Prostate gland (tissue), 2 donors: ENCODE measurements at regions not wholly inside any gene's neighbourhood (a gene's known extent, or its start where the extent isn't known, plus 50 kb on each side); places are given as distances from the start of the nearest gene placed in this dataset.

Experiments
- CTCF ChIP-seq, 4 experiments: fragments of 200-600 bp in 2 of 4; fragments of 450-650 bp in 2 of 4; sonication (generic) in 2 of 4; IDR thresholded peaks; 1 replicate in 3 of 4; 2 replicates in 1 of 4; pipeline ENCODE4 v1.5.1; 2016 to 2019; ENCODE audit warnings: antibody characterized with exemption in 4 of 4, mild to moderate bottlenecking in 2 of 4, moderate library complexity in 2 of 4
- POLR2A ChIP-seq: fragments of 450-650 bp; IDR thresholded peaks from one replicate; pipeline ENCODE4 v1.6.1; 2016; ENCODE audit warnings: antibody characterized with exemption, mild to moderate bottlenecking

GRCh38 chr1:188423073-188423472 lies 1594.3 kb downstream of the PLA2G4A start:
- TF ChIP-seq POLR2A, result no peak
- no peak for TF ChIP-seq CTCF (IDR thresholded peaks at IDR 0.05)
